ENCODE measurements at regions not wholly inside any gene's neighbourhood (a gene's known extent, or its start where the extent isn't known, plus 50 kb on each side); places are given as distances from the start of the nearest gene placed in this dataset.
A peak's percentile ranks its signal among the peaks of the same experiment; 100 is the strongest.

DNA sequence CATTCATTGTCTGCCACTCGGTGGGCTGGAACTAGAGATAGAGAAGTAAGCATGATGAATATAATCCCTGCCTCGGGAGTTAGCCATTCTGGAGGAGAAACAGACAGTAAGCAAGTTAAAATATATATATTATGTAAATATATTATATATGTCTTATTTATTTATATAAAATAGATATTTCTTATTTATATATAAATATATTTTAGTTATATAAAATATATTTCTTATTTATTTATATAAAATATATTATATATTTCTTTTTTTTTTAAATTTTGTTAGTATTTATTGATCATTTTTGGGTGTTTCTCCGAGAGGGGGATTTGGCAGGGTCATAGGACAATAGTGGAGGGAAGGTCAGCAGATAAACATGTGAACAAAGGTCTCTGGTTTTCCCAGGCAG is 78.1 kb upstream of the TBX5 start:
- no peak overlapping the region for H3K27ac ChIP-seq
- WGBS, 2 donors, result 36 to 52% methylated on average over 3 of the region's 3 CpGs
- H3K27me3 ChIP-seq, result peaks cover 13 to 72% (median 38%) of the 10 kb centered on the region in 3 donors

DNA sequence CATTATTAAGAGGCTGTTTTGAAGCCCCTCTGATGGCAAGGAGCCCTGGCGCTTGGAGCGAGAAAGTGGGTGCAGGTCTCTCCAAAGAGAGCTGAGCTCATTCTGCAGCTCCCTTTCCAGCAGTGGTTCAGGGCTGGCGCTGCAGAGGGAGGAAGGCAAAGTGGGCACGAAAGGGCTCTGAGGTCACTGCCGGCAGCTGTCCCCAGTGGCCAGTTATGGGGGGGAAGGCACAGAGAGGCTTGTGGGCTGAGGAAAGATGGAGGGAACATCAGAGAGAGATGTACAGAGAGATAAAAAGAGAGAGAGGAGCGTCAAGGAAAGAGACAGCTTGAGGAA is 75.2 kb upstream of the TBX5 start:
- no peaks in the 10 kb centered on the region for H3K36me3 ChIP-seq
- peaks cover 0 to under 1% (median 0%) of the 10 kb centered on the region in 4 donors for H3K9me3 ChIP-seq
- TF ChIP-seq POLR2AphosphoS5 (IDR thresholded peaks at IDR 0.05) (no peak), POLR2A (IDR thresholded peaks at IDR 0.05) (no peak), EP300 (IDR thresholded peaks at IDR 0.05) (no peak)
- TF ChIP-seq, protein P1, sequence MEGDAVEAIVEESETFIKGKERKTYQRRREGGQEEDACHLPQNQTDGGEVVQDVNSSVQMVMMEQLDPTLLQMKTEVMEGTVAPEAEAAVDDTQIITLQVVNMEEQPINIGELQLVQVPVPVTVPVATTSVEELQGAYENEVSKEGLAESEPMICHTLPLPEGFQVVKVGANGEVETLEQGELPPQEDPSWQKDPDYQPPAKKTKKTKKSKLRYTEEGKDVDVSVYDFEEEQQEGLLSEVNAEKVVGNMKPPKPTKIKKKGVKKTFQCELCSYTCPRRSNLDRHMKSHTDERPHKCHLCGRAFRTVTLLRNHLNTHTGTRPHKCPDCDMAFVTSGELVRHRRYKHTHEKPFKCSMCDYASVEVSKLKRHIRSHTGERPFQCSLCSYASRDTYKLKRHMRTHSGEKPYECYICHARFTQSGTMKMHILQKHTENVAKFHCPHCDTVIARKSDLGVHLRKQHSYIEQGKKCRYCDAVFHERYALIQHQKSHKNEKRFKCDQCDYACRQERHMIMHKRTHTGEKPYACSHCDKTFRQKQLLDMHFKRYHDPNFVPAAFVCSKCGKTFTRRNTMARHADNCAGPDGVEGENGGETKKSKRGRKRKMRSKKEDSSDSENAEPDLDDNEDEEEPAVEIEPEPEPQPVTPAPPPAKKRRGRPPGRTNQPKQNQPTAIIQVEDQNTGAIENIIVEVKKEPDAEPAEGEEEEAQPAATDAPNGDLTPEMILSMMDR (IDR thresholded peaks at IDR 0.05), result no peak
- H3K27ac ChIP-seq, result no peak overlapping the region
- H3K4me1 ChIP-seq, result peaks cover 0 to 18% (median 16%) of the 10 kb centered on the region in 4 donors
- DNase-seq, result no peak
- H3K4me3 ChIP-seq, result no peak overlapping the region
- peaks cover 22 to 96% (median 65%) of the 10 kb centered on the region in 3 donors for H3K27me3 ChIP-seq
- WGBS, 2 donors, result 6 to 12% methylated on average over 6 of the region's 6 CpGs
- intact Hi-C loops (cut with DNase I), result no loop called here

More for the DNA sequence above, 78.1 kb upstream of the TBX5 start:
- H3K36me3 ChIP-seq, result no peaks in the 10 kb centered on the region
- peaks cover 0 to 2% (median 0%) of the 10 kb centered on the region in 4 donors for H3K9me3 ChIP-seq
- no peak overlapping the region for H3K4me3 ChIP-seq
- no peak for TF ChIP-seq POLR2AphosphoS5 (IDR thresholded peaks at IDR 0.05)
- TF ChIP-seq, protein P1 (IDR thresholded peaks at IDR 0.05), result no peak
- TF ChIP-seq POLR2A (IDR thresholded peaks at IDR 0.05), result no peak
- TF ChIP-seq EP300 (IDR thresholded peaks at IDR 0.05), result no peak
- no peak for DNase-seq
- peaks cover 0 to 18% (median 16%) of the 10 kb centered on the region in 4 donors for H3K4me1 ChIP-seq
- intact Hi-C loops (cut with DNase I), result no loop called here

DNA sequence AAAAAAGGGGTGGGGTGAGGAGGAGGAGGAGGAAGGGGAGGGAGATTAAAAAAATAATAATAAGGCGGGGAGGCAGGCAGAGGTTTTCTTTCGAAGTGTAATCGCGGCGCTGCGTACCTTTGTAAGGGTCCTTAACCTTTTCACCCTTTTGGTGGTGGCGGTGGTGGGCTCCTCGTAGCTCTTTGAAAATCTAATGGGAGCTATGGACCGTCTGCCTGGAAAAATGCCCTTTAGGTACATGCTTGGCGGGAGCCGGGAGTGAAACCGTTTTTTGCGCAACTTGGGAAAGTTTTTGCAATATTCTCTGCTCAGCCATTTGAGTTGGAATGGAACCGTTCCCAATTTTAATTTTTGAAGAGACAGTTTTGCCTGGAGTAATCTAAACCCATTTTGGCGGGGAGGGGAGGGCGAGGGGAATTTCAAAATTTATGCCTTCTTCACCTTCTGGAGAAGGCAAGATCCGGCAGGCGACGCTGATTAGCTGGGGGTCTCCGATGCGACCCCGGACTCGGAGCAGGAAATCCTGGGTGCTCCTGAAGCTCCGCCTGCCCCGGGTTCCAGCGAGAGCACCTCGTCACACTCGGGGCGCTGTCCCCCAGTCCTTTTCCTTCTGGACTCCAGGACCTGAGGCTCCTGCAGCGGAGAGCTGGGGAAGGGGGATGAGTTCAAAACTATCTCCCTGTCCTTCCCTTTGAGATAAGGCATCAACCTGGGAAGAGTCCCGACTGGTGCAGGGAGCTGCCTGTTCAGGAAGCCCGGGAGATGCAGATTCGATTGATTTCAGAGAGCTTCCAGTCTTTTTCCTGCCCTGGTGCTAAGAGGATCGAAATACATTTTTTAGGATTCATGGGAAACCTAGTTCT is 74.6 kb upstream of the TBX5 start:
- Histone ChIP-seq H3K27me3 (peaks cover 22 to 97% (median 63%) of the 10 kb centered on the region in 3 donors), H3K4me3 (peak overlapping the region in 3 of 4 donors; percentile 15 to 30 (median 23)), H3K9me3 (no peaks in the 10 kb centered on the region), H3K27ac (no peak overlapping the region), H3K36me3 (no peaks in the 10 kb centered on the region), H3K4me1 (peaks cover 0 to 18% (median 16%) of the 10 kb centered on the region in 4 donors)
- peak in 1 of 4 donors; percentile 6 for TF ChIP-seq POLR2AphosphoS5 (IDR thresholded peaks at IDR 0.05)
- TF ChIP-seq, protein P1 (IDR thresholded peaks at IDR 0.05), result no peak
- 4 to 11% methylated on average over 34 of the region's 34 CpGs for WGBS, 2 donors
- DNase-seq, result no peak
- intact Hi-C loops (cut with DNase I), result no loop called here

DNA sequence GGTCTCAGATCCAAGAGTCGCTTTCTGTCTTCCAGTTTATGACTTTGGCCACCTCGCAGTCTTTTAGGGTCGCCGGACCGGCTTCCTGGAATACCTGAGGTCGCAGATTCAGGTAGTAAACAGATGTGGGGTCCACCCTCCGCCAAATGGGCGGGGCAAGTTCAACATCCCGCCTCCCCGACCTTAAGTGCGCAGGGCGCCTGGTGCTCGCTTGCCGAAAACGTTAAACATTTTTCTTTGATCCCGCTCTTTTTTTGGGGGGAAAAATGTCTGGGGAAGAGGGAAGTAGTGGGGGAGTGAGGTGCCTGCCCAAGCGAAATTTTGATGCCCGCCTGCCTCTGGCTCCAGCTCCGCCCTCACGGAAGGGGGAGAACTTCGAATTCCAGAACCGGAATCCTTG is 73.9 kb upstream of the TBX5 start:
- no peaks in the 10 kb centered on the region for H3K36me3 ChIP-seq
- H3K4me3 ChIP-seq, result peak overlapping the region in 3 of 4 donors; percentile 15 to 30 (median 23)
- H3K27me3 ChIP-seq, result peaks cover 22 to 96% (median 63%) of the 10 kb centered on the region in 3 donors
- TF ChIP-seq EP300 (IDR thresholded peaks at IDR 0.05), result no peak
- TF ChIP-seq, protein P1 (IDR thresholded peaks at IDR 0.05), result no peak
- no peak for TF ChIP-seq POLR2A (IDR thresholded peaks at IDR 0.05)
- no peak for TF ChIP-seq POLR2AphosphoS5 (IDR thresholded peaks at IDR 0.05)
- 5 to 7% methylated on average over 22 of the region's 22 CpGs for WGBS, 2 donors
- no peaks in the 10 kb centered on the region for H3K9me3 ChIP-seq
- H3K4me1 ChIP-seq, result peaks cover 0 to 18% (median 16%) of the 10 kb centered on the region in 4 donors
- intact Hi-C loops (cut with DNase I), result no loop called here
- no peak overlapping the region for H3K27ac ChIP-seq
- DNase-seq, result no peak
